Esophagus muscularis mucosa (tissue), 4 donors: ENCODE measurements at regions not wholly inside any gene's neighbourhood (a gene's known extent, or its start where the extent isn't known, plus 50 kb on each side); places are given as distances from the start of the nearest gene placed in this dataset.
"Not testable (repeated sequence)": the region's sequence is repeated elsewhere in the genome, so short reads cannot be mapped to it uniquely, and the experiment has no call there.

Experiments used
- DNase-seq: peaks from one replicate; pipeline ENCODE4 v3.0.0-alpha.2; 2017; ENCODE audit errors: extremely low spot score
- H3K27ac ChIP-seq, 4 donors: fragments of 200-600 bp; sonication (generic); replicated peaks in 1 of 4; 1 replicate in 3 of 4; 2 replicates in 1 of 4; pipeline ENCODE4 v1.5.1; 2016 to 2019; ENCODE audit warnings: mild to moderate bottlenecking in 1 of 4
- H3K27me3 ChIP-seq, 4 donors: fragments of 200-600 bp; sonication (generic); one replicate each; pipeline versions ENCODE4 v1.5.1 to v1.6.0; 2016 to 2019
- H3K36me3 ChIP-seq, 4 donors: fragments of 200-600 bp; sonication (generic); one replicate each; pipeline ENCODE4 v1.5.1; 2016 to 2019
- H3K4me1 ChIP-seq, 4 donors: fragments of 200-600 bp; sonication (generic); one replicate each; pipeline ENCODE4 v1.5.1; 2016 to 2019
- H3K4me3 ChIP-seq, 4 donors: fragments of 200-600 bp; sonication (generic); 1 replicate in 2 of 4; 2 replicates in 2 of 4; pipeline ENCODE4 v1.5.1; 2016 to 2019; ENCODE audit warnings: mild to moderate bottlenecking in 4 of 4, moderate library complexity in 1 of 4
- H3K9me3 ChIP-seq, 4 donors: fragments of 200-600 bp; sonication (generic); 1 replicate in 3 of 4; 2 replicates in 1 of 4; pipeline ENCODE4 v1.5.1; 2016 to 2019
- CTCF ChIP-seq, 3 experiments: fragments of 200-600 bp in 2 of 3; fragments of 450-650 bp in 1 of 3; sonication (generic) in 2 of 3; IDR thresholded peaks; one replicate each; pipeline ENCODE4 v1.5.1; 2017 to 2019; ENCODE audit warnings: antibody characterized with exemption in 3 of 3, mild to moderate bottlenecking in 2 of 3, moderate library complexity in 1 of 3
- EP300 ChIP-seq: sonication (generic); formaldehyde crosslinking; IDR thresholded peaks from one replicate; pipeline ENCODE4 v1.6.1; 2017; ENCODE audit warnings: antibody characterized with exemption
- POLR2A ChIP-seq: fragments of 450-650 bp; IDR thresholded peaks from one replicate; pipeline ENCODE4 v1.6.1; 2017; ENCODE audit warnings: antibody characterized with exemption, moderate library complexity, mild to moderate bottlenecking, low read depth
- POLR2AphosphoS5 ChIP-seq, 2 donors: sonication (generic); formaldehyde crosslinking; IDR thresholded peaks; one replicate each; pipeline ENCODE4 v1.6.1; 2017; ENCODE audit warnings: antibody characterized with exemption in 2 of 2
- WGBS: methylation state at CpG from one replicate; pipeline ENCODE4 v1.1.5; 2018; 5-methylcytosine and 5-hydroxymethylcytosine counted together
- intact Hi-C: fragments of 100-400 bp; cut with DNase I; formaldehyde crosslinking; loops from one replicate; pipeline ENCODE4 v1.15.1; 2023

DNA sequence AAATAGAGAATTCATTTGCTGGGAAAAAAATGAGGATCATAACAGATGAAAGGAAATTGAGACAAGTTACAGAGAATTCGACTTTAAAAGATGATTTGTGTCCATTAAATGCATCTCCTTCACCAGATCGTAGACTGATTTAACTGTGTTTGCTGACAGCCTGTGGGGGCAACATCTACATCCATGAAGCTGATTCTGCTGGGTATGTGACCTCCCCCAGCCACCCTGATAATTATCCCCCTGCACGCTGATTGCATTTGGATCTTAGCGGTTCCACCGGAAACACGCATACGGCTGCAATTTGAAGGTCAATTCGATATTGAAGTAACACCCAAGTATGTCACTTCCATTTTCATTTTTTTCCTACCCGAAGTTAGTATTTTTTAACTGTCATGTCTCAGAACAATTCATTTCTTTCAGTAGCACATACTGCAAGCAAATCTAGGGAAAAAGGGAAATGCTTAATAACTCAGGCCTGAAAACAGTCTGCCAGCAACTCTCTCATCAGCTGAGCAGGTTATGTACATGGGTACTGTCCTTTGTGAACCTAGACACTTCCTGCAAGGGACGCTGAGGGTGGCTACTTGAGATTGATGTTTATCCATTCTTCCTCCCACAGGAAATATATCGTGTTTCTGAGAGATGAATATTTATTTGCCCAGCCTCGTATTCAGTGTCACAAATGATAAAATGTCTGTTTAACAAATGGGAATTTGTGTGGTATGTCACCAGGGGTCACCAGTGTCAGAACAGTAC lies 134.9 kb downstream of the ZNF22 start:
- Histone ChIP-seq H3K4me3 (no peak overlapping the region), H3K36me3 (no peaks in the 10 kb centered on the region), H3K4me1 (no peaks in the 10 kb centered on the region), H3K27me3 (no peaks in the 10 kb centered on the region), H3K9me3 (no peaks in the 10 kb centered on the region), H3K27ac (no peak overlapping the region)
- WGBS: 46% methylated on average over 12 of the region's 12 CpGs
- intact Hi-C loops: no loop called here
- TF ChIP-seq EP300: no peak
- no peak for TF ChIP-seq CTCF (IDR thresholded peaks at IDR 0.05)
- TF ChIP-seq POLR2AphosphoS5 (IDR thresholded peaks at IDR 0.05): no peak
- no peak for TF ChIP-seq POLR2A
- no peak for DNase-seq

GRCh38 chr10:45136256-45136655 lies 135.5 kb downstream of the ZNF22 start:
- Histone ChIP-seq H3K4me3 (no peak overlapping the region), H3K36me3 (no peaks in the 10 kb centered on the region), H3K27me3 (no peaks in the 10 kb centered on the region), H3K9me3 (no peaks in the 10 kb centered on the region), H3K27ac (no peak overlapping the region), H3K4me1 (no peaks in the 10 kb centered on the region)
- TF ChIP-seq POLR2AphosphoS5 (IDR thresholded peaks at IDR 0.05) (no peak), POLR2A (no peak), CTCF (IDR thresholded peaks at IDR 0.05) (no peak), EP300 (no peak)
- WGBS: 56% methylated on average over 8 of the region's 8 CpGs
- intact Hi-C loops: no loop called here
- no peak for DNase-seq

DNA sequence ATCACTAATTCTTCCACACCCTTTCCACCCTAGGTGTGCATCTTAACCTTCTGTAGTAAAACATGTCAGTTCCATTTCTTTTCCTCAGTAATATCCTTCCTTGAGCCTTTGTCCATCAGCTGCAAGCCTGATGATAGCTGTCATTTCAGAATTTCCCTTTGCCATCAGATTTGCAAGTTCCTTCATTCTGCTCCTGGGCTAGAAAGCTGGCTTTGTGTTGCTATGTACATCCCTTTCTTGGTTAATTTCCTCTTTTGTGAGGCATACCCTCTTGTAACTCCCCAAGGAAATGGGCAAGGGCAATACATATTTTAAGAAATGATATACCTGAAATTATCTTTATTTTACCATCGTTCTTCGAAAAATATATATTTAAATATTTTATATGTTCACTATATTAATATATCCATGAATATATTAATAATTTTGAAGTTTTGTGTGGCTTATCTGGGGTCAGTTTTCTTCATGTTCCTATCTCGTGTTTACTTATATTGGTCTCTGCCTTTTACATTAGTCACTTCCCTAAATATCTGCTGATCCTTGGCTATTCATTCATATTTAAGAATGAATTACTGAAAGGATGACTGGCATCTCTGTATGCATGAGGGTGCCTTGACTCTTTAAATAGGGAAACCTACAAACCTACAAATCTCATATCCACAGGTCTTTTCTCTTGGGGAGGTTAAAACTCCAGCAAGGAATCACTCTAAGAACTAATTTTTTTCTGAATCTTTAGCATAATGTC lies 143.8 kb downstream of the ZNF22 start:
- 83% methylated on average over 3 of the region's 3 CpGs for whole genome bisulfite sequencing

DNA sequence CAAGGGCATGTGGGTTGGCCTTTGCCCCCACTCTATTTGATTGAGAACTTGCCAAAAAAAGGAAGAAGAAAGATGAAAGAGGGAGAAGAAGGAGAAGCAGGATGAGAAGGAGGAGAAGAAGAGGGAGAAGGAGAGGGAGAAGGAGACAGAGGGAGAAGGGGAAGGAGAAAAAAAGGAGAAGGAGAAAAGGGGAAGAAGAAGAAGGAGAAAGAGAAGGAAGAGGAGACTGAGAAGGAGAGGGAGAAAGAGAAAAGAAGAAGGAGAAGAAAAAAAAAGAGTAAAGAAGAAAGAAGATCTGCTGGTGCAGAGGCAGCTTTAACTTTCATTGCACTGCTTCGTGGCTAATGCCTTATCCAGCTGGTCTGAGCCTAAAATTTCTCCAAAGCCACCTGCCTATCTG lies 144.4 kb downstream of the ZNF22 start:
- H3K4me3 ChIP-seq, H3K4me1 ChIP-seq, H3K27me3 ChIP-seq, intact Hi-C loops, H3K36me3 ChIP-seq, H3K9me3 ChIP-seq, DNase-seq, H3K27ac ChIP-seq: not testable (repeated sequence)
- WGBS: 58% methylated on average over 1 of the region's 1 CpG

More for the DNA sequence above, 143.8 kb downstream of the ZNF22 start:
- no peaks in the 10 kb centered on the region for H3K9me3 ChIP-seq
- H3K27ac ChIP-seq: no peak overlapping the region
- no peak overlapping the region for H3K4me3 ChIP-seq
- no peak for TF ChIP-seq POLR2A
- H3K4me1 ChIP-seq: no peaks in the 10 kb centered on the region
- H3K27me3 ChIP-seq: no peaks in the 10 kb centered on the region
- intact Hi-C loops: no loop called here
- H3K36me3 ChIP-seq: no peaks in the 10 kb centered on the region
- no peak for DNase-seq

DNA sequence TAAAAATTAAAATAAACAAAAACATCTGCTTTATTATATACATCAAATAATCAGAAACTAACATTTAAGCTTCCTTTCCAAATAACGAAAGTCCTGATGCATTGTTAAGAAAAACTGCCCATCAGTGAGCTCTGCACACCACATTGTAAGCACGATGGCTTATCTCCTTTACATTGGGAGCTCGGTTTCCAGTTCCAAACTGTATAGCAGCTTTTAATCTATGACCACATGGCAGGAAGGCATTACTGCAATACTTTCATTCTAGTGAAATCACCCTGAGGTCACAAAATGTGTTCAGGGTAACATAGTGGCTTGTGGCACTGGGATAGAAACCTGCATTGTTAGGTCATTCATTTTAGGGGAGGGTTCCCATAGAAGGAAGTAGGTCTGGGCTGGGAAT lies 146.3 kb downstream of the ZNF22 start:
- no peak for DNase-seq
- Histone ChIP-seq H3K9me3 (no peaks in the 10 kb centered on the region), H3K36me3 (no peaks in the 10 kb centered on the region), H3K27ac (no peak overlapping the region), H3K4me3 (no peak overlapping the region), H3K27me3 (no peaks in the 10 kb centered on the region), H3K4me1 (no peaks in the 10 kb centered on the region)
- TF ChIP-seq EP300 (no peak), POLR2A (no peak), CTCF (IDR thresholded peaks at IDR 0.05) (no peak)
- intact Hi-C loops: no loop called here
- 55% methylated on average over 3 of the region's 3 CpGs for whole genome bisulfite sequencing
